Progenitor cell of endocrine pancreas (in vitro differentiated cells): ENCODE measurements at regions not wholly inside any gene's neighbourhood (a gene's known extent, or its start where the extent isn't known, plus 50 kb on each side); places are given as distances from the start of the nearest gene placed in this dataset.

ENCODE experiments used
- DNase-seq: peaks from one replicate; pipeline ENCODE4 v3.0.0; 2021; ENCODE audit warnings: low spot score; ENCODE audit not compliant: unreplicated experiment
- H3K27ac Mint-ChIP-seq: 2 replicates; pipeline ENCODE4 v1.8.0; 2021; ENCODE audit warnings: mild to moderate bottlenecking, moderate library complexity, mixed read lengths
- H3K27me3 Mint-ChIP-seq: 2 replicates; pipeline ENCODE4 v1.8.0; 2021; ENCODE audit warnings: mixed read lengths
- H3K36me3 Mint-ChIP-seq: 2 replicates; pipeline ENCODE4 v1.8.0; 2022; ENCODE audit warnings: mixed read lengths; ENCODE audit not compliant: insufficient read depth
- H3K4me1 Mint-ChIP-seq: 2 replicates; pipeline ENCODE4 v1.8.0; 2021; ENCODE audit warnings: low read depth, mixed read lengths
- H3K4me3 Mint-ChIP-seq: 2 replicates; pipeline ENCODE4 v1.8.0; 2021; ENCODE audit warnings: low read depth, mild to moderate bottlenecking, moderate library complexity, mixed read lengths
- H3K9me3 Mint-ChIP-seq: 2 replicates; pipeline ENCODE4 v1.8.0; 2021; ENCODE audit warnings: low read depth, mixed read lengths
- TF ChIP-seq, protein P1 (sequence below): fragments of 200-600 bp; sonication (generic); IDR thresholded peaks from one replicate; pipeline ENCODE4 v1.5.0; 2021; ENCODE audit warnings: antibody characterized with exemption, mild to moderate bottlenecking; ENCODE audit not compliant: unreplicated experiment

GRCh38 chr1:95506736-95507414 is 272.9 kb downstream of the RWDD3 start:
- no peak overlapping the region for H3K4me3 Mint-ChIP-seq
- TF ChIP-seq, protein P1, sequence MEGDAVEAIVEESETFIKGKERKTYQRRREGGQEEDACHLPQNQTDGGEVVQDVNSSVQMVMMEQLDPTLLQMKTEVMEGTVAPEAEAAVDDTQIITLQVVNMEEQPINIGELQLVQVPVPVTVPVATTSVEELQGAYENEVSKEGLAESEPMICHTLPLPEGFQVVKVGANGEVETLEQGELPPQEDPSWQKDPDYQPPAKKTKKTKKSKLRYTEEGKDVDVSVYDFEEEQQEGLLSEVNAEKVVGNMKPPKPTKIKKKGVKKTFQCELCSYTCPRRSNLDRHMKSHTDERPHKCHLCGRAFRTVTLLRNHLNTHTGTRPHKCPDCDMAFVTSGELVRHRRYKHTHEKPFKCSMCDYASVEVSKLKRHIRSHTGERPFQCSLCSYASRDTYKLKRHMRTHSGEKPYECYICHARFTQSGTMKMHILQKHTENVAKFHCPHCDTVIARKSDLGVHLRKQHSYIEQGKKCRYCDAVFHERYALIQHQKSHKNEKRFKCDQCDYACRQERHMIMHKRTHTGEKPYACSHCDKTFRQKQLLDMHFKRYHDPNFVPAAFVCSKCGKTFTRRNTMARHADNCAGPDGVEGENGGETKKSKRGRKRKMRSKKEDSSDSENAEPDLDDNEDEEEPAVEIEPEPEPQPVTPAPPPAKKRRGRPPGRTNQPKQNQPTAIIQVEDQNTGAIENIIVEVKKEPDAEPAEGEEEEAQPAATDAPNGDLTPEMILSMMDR = no peak
- no peak for DNase-seq
- H3K4me1 Mint-ChIP-seq = no peaks in the 10 kb centered on the region
- H3K27me3 Mint-ChIP-seq = peaks cover 8% of the 10 kb centered on the region
- H3K36me3 Mint-ChIP-seq = no peaks in the 10 kb centered on the region
- H3K9me3 Mint-ChIP-seq = no peaks in the 10 kb centered on the region
- H3K27ac Mint-ChIP-seq = peak overlapping the region; percentile 15

DNA sequence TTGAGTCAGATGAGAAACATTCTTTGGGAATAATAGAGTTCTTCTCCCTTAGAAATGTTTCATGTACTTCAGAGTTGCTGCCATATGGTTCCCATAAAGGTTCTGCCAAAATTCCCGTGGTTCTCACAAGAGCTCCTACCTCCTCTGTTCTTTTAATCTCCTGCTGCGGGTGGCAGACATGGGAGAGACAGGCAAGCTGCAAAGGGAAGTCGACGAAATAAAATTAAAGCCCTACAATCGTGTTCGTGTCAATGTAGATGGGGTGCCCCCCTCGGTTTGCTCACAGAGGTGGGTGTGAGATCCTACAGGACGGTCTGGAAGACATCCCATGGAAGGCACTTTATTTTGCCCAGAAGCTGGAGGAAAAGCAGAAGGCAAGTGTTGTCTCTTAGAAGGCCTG is 276.0 kb downstream of the RWDD3 start:
- Mint-ChIP-seq H3K27ac (no peak overlapping the region), H3K4me1 (peaks cover 1% of the 10 kb centered on the region), H3K4me3 (no peak overlapping the region), H3K27me3 (peaks cover 4% of the 10 kb centered on the region), H3K9me3 (no peaks in the 10 kb centered on the region), H3K36me3 (no peaks in the 10 kb centered on the region)
- TF ChIP-seq, protein P1 = no peak
- DNase-seq = no peak

- H3K4me3 Mint-ChIP-seq = no peak overlapping the region
- peaks cover 1% of the 10 kb centered on the region for H3K4me1 Mint-ChIP-seq
- H3K27me3 Mint-ChIP-seq = peaks cover 4% of the 10 kb centered on the region
- H3K36me3 Mint-ChIP-seq = no peaks in the 10 kb centered on the region
- peaks cover 5% of the 10 kb centered on the region for H3K9me3 Mint-ChIP-seq
- TF ChIP-seq, protein P1 = no peak
- H3K27ac Mint-ChIP-seq = no peak overlapping the region
- DNase-seq = no peak
Observed at GRCh38 chr1:95512925-95513324, 278.9 kb downstream of the RWDD3 start.

GRCh38 chr1:95517506-95517905 is 283.5 kb downstream of the RWDD3 start:
- DNase-seq = no peak
- TF ChIP-seq, protein P1 = no peak
- Mint-ChIP-seq H3K27ac (no peak overlapping the region), H3K4me1 (peaks cover 1% of the 10 kb centered on the region), H3K27me3 (no peaks in the 10 kb centered on the region), H3K36me3 (peaks cover 3% of the 10 kb centered on the region), H3K9me3 (peaks cover 14% of the 10 kb centered on the region), H3K4me3 (no peak overlapping the region)

DNA sequence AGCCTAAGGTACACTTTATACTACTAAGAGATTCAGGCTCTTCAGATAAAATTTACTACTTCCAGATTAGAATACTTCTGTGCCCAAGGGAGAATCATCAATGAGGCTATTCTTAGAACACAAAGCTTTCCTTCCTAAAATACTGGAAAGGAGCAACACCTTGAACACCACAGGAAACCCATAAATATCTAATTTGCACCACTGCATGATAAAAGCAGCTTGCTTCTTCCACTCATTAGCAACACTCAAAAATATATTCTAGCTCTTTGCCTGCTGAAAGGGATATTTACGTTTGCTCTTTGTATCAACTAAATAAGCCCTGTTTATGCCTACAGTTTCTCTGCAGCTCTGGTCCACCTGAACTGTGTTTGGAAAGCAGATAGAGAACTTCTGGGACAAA is 284.3 kb downstream of the RWDD3 start:
- Mint-ChIP-seq H3K27ac (no peak overlapping the region), H3K36me3 (peaks cover 3% of the 10 kb centered on the region), H3K27me3 (no peaks in the 10 kb centered on the region), H3K4me1 (no peaks in the 10 kb centered on the region), H3K4me3 (no peak overlapping the region), H3K9me3 (peaks cover 18% of the 10 kb centered on the region)
- TF ChIP-seq, protein P1 = no peak
- no peak for DNase-seq
